ENCODE measurements at regions not wholly inside any gene's neighbourhood (a gene's known extent, or its start where the extent isn't known, plus 50 kb on each side); places are given as distances from the start of the nearest gene placed in this dataset.

GRCh38 chr2:234763002-234763873, 188.6 kb upstream of the SH3BP4 start:
- intact Hi-C loops (cut with DNase I) = no loop called here
- no peak for DNase-seq (ENCODE audit: low spot score)
- Histone ChIP-seq H3K9me3 (no peaks in the 10 kb centered on the region), H3K27me3 (replicated peaks; ENCODE audit: insufficient read depth) (no peaks in the 10 kb centered on the region), H3K27ac (no peak overlapping the region), H3K36me3 (no peaks in the 10 kb centered on the region), H3K4me3 (no peak overlapping the region), H3K4me1 (replicated peaks) (no peaks in the 10 kb centered on the region)
- TF ChIP-seq POLR2AphosphoS5 (IDR thresholded peaks at IDR 0.05) = no peak
- TF ChIP-seq POLR2A (IDR thresholded peaks at IDR 0.05) = no peak
- TF ChIP-seq CTCF (IDR thresholded peaks at IDR 0.05) = no peak
- WGBS = 77% methylated on average over 13 of the region's 13 CpGs

GRCh38 chr2:234761910-234762309, 189.9 kb upstream of the SH3BP4 start:
- no peak overlapping the region for H3K4me3 ChIP-seq
- no peak for DNase-seq (ENCODE audit: low spot score)
- intact Hi-C loops (cut with DNase I) = no loop called here
- H3K27me3 ChIP-seq (replicated peaks; ENCODE audit: insufficient read depth) = no peaks in the 10 kb centered on the region
- 69% methylated on average over 4 of the region's 4 CpGs for WGBS
- H3K4me1 ChIP-seq (replicated peaks) = no peaks in the 10 kb centered on the region
- no peaks in the 10 kb centered on the region for H3K9me3 ChIP-seq
- no peak overlapping the region for H3K27ac ChIP-seq
- no peaks in the 10 kb centered on the region for H3K36me3 ChIP-seq
- TF ChIP-seq POLR2AphosphoS5 (IDR thresholded peaks at IDR 0.05) = no peak
- no peak for TF ChIP-seq CTCF (IDR thresholded peaks at IDR 0.05)
- no peak for TF ChIP-seq POLR2A (IDR thresholded peaks at IDR 0.05)

GRCh38 chr2:234754126-234754525, 197.7 kb upstream of the SH3BP4 start:
- intact Hi-C loops (cut with DNase I) = no loop called here
- Histone ChIP-seq H3K4me1 (replicated peaks) (no peaks in the 10 kb centered on the region), H3K9me3 (no peaks in the 10 kb centered on the region), H3K27me3 (replicated peaks; ENCODE audit: insufficient read depth) (no peaks in the 10 kb centered on the region), H3K36me3 (no peaks in the 10 kb centered on the region), H3K27ac (no peak overlapping the region), H3K4me3 (no peak overlapping the region)
- no peak for TF ChIP-seq POLR2A (IDR thresholded peaks at IDR 0.05)
- no peak for TF ChIP-seq CTCF (IDR thresholded peaks at IDR 0.05)
- no peak for TF ChIP-seq POLR2AphosphoS5 (IDR thresholded peaks at IDR 0.05)
- 77% methylated on average over 8 of the region's 8 CpGs for WGBS
- no peak for DNase-seq (ENCODE audit: low spot score)

GRCh38 chr2:234753701-234754100, 198.1 kb upstream of the SH3BP4 start:
- intact Hi-C loops (cut with DNase I) = no loop called here
- TF ChIP-seq CTCF (IDR thresholded peaks at IDR 0.05) (no peak), POLR2AphosphoS5 (IDR thresholded peaks at IDR 0.05) (no peak), POLR2A (IDR thresholded peaks at IDR 0.05) (no peak)
- no peaks in the 10 kb centered on the region for H3K27me3 ChIP-seq (replicated peaks; ENCODE audit: insufficient read depth)
- no peak overlapping the region for H3K4me3 ChIP-seq
- no peaks in the 10 kb centered on the region for H3K9me3 ChIP-seq
- DNase-seq (ENCODE audit: low spot score) = no peak
- no peaks in the 10 kb centered on the region for H3K36me3 ChIP-seq
- H3K4me1 ChIP-seq (replicated peaks) = no peaks in the 10 kb centered on the region
- no peak overlapping the region for H3K27ac ChIP-seq
- WGBS = 67% methylated on average over 4 of the region's 4 CpGs

- TF ChIP-seq POLR2A (IDR thresholded peaks at IDR 0.05) (no peak), POLR2AphosphoS5 (IDR thresholded peaks at IDR 0.05) (no peak), CTCF (IDR thresholded peaks at IDR 0.05) (no peak)
- H3K27ac ChIP-seq = no peak overlapping the region
- WGBS = 92% methylated on average over 3 of the region's 3 CpGs
- H3K4me1 ChIP-seq (replicated peaks) = no peaks in the 10 kb centered on the region
- H3K9me3 ChIP-seq = no peaks in the 10 kb centered on the region
- no peak for DNase-seq (ENCODE audit: low spot score)
- H3K36me3 ChIP-seq = no peaks in the 10 kb centered on the region
- H3K4me3 ChIP-seq = no peak overlapping the region
- intact Hi-C loops (cut with DNase I) = no loop called here
- no peaks in the 10 kb centered on the region for H3K27me3 ChIP-seq (replicated peaks; ENCODE audit: insufficient read depth)
Observed at GRCh38 chr2:234752966-234753365, 198.9 kb upstream of the SH3BP4 start.
